Common myeloid progenitor, CD34-positive (primary cell): ENCODE measurements at regions not wholly inside any gene's neighbourhood (a gene's known extent, or its start where the extent isn't known, plus 50 kb on each side); places are given as distances from the start of the nearest gene placed in this dataset.
"Not testable (repeated sequence)": the region's sequence is repeated elsewhere in the genome, so short reads cannot be mapped to it uniquely, and the experiment has no call there.

Experiments used
- CTCF ChIA-PET: fragments of 350-600 bp; sonication (Branson Sonifier 250); formaldehyde crosslinking; loops from one replicate; lab custom pipeline; 2021; ENCODE audit warnings: antibody characterized with exemption; lab: Charles Lee
- POLR2A ChIA-PET: fragments of 350-600 bp; sonication (Branson Sonifier 250); formaldehyde crosslinking; loops from one replicate; lab custom pipeline; 2021; ENCODE audit warnings: antibody characterized with exemption; lab: Charles Lee
- DNase-seq, 3 donors: peaks; one replicate each; pipeline versions ENCODE4 v3.0.0 to v3.0.0-alpha.2; 2013
- H3K27ac ChIP-seq, 2 experiments: 1 replicate in 1 of 2; 2 replicates in 1 of 2; pipeline ENCODE4 v1.7.0; 2013; ENCODE audit warnings: inconsistent platforms in 2 of 2, low read length in 2 of 2, mild to moderate bottlenecking in 2 of 2, low read depth in 1 of 2, moderate library complexity in 1 of 2; ENCODE audit not compliant: severe bottlenecking in 2 of 2, insufficient read depth in 1 of 2, poor library complexity in 1 of 2
- H3K27me3 ChIP-seq, 5 experiments: replicated peaks in 2 of 5; 1 replicate in 3 of 5; 2 replicates in 2 of 5; pipeline versions ENCODE4 v1.6.1 to v1.7.0; 2013; ENCODE audit warnings: low read length in 4 of 5, mild to moderate bottlenecking in 2 of 5, moderate library complexity in 2 of 5, inconsistent platforms in 1 of 5; ENCODE audit not compliant: insufficient read depth in 5 of 5, control insufficient read depth in 4 of 5
- H3K36me3 ChIP-seq, 4 experiments: 1 replicate in 2 of 4; 2 replicates in 2 of 4; pipeline versions ENCODE4 v1.6.1 to v1.7.0; 2013; ENCODE audit warnings: low read length in 3 of 4, control low read depth in 1 of 4, mild to moderate bottlenecking in 1 of 4; ENCODE audit not compliant: control insufficient read depth in 4 of 4, insufficient read depth in 4 of 4
- H3K4me1 ChIP-seq, 4 experiments: 1 replicate in 3 of 4; 2 replicates in 1 of 4; pipeline versions ENCODE4 v1.6.1 to v1.7.1; 2013; ENCODE audit warnings: low read length in 3 of 4, mild to moderate bottlenecking in 3 of 4, control low read depth in 1 of 4, inconsistent platforms in 1 of 4, moderate library complexity in 1 of 4; ENCODE audit not compliant: control insufficient read depth in 4 of 4, insufficient read depth in 4 of 4; ENCODE audit errors: control extremely low read depth in 1 of 4
- H3K4me3 ChIP-seq, 7 experiments: 1 replicate in 4 of 7; 2 replicates in 3 of 7; pipeline versions ENCODE4 v1.5.1 to v1.7.0; 2013; ENCODE audit warnings: mild to moderate bottlenecking in 7 of 7, low read length in 6 of 7, moderate library complexity in 6 of 7, inconsistent platforms in 2 of 7, low read depth in 2 of 7, control low read depth in 1 of 7; ENCODE audit not compliant: insufficient read depth in 4 of 7, control insufficient read depth in 1 of 7; ENCODE audit errors: extremely low read depth in 1 of 7
- H3K9me3 ChIP-seq, 5 experiments: 1 replicate in 4 of 5; 2 replicates in 1 of 5; pipeline versions ENCODE4 v1.6.1 to v1.7.1; 2013; ENCODE audit warnings: low read length in 4 of 5, mild to moderate bottlenecking in 2 of 5, inconsistent platforms in 1 of 5, low read depth in 1 of 5, moderate library complexity in 1 of 5; ENCODE audit not compliant: control insufficient read depth in 4 of 5, insufficient read depth in 2 of 5; ENCODE audit errors: control extremely low read depth in 1 of 5
- WGBS: methylation state at CpG from one replicate; pipeline ENCODE4 v1.1.5; 2013; ENCODE audit not compliant: insufficient coverage; 5-methylcytosine and 5-hydroxymethylcytosine counted together

DNA sequence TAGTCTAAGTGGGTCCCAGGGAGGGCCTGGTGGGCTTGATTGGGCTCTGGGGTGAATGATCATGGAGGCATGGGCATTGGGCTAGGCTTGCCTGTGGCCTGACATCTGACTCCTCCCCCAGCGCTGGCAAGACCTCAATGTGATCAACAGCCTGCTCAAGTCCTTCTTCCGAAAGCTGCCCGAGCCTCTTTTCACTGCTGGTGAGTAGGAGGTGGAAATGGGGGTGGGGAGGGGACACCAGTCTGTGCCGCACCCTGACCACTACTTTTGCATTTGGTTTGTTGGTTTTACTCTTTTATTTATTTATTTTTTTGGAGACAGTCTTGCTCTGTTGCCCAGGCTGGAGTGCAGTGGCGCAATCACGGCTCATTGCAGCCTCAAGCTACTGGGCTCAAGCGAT is 116.7 kb downstream of the ZNF267 start:
- WGBS, result no CpG with 5 or more reads among the region's 7 CpGs
- POLR2A ChIA-PET, H3K36me3 ChIP-seq: not testable (repeated sequence)

GRCh38 chr16:31990980-31991379 is 117.4 kb downstream of the ZNF267 start:
- DNase-seq, H3K9me3 ChIP-seq, H3K27ac ChIP-seq, H3K27me3 ChIP-seq, CTCF ChIA-PET, H3K36me3 ChIP-seq, H3K4me1 ChIP-seq, POLR2A ChIA-PET, H3K4me3 ChIP-seq: not testable (repeated sequence)
- 100% methylated on average over 2 of the region's 8 CpGs for WGBS

More for the DNA sequence above, 116.7 kb downstream of the ZNF267 start:
- CTCF ChIA-PET, H3K4me3 ChIP-seq, H3K27me3 ChIP-seq, DNase-seq, H3K27ac ChIP-seq, H3K4me1 ChIP-seq, H3K9me3 ChIP-seq: not testable (repeated sequence)

DNA sequence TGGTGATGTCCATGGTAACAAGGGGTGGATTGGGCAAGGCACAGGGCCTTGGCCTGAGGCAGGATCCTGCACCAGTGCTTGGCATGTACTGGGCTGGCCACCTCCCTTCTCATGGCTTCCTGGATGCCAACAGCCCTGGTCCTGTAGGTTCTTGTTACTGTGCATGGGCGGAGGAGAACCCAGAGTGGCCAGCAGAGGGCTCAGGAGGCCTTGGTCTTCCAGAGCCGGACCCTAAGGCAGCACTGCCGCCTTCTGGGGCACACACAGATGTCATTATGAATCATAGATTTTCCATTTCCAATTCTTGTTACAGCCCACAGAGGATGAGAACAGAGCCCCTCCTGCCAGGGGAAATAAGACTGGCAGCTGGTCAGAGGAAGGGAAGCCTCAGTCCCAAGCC is 122.7 kb downstream of the ZNF267 start:
- H3K27me3 ChIP-seq, H3K4me1 ChIP-seq, H3K27ac ChIP-seq, DNase-seq, H3K9me3 ChIP-seq, H3K36me3 ChIP-seq, POLR2A ChIA-PET, CTCF ChIA-PET, H3K4me3 ChIP-seq: not testable (repeated sequence)
- whole genome bisulfite sequencing, result 80% methylated on average over 1 of the region's 3 CpGs

DNA sequence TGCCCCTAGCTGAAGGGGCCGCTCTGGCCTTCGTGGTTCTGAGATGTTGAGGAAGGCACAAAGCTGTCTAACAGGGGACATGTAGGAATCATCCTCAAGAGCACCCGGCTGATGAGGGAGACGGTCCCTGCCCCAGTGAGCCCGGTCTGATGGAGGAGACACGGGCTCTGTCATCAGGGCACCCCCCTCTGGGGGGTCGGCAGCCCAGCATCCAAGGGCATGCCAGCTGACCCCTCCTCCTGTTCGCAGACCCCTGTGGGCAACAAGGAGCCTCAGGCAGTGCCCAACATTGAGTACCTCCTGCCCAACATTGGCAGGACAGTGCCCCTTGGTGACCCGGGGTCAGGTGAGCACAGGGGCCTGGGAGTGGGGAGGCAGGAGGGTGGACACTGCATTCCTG is 128.9 kb downstream of the ZNF267 start:
- H3K27ac ChIP-seq, POLR2A ChIA-PET, H3K27me3 ChIP-seq, H3K4me3 ChIP-seq, H3K36me3 ChIP-seq, CTCF ChIA-PET, H3K4me1 ChIP-seq, DNase-seq, H3K9me3 ChIP-seq: not testable (repeated sequence)
- WGBS, result no CpG with 5 or more reads among the region's 9 CpGs

GRCh38 chr16:32003819-32004218 is 130.2 kb downstream of the ZNF267 start:
- H3K4me3 ChIP-seq, CTCF ChIA-PET: not testable (repeated sequence)
- WGBS, result no CpG with 5 or more reads among the region's 7 CpGs

GRCh38 chr16:32038783-32039496 is 165.3 kb downstream of the ZNF267 start:
- H3K4me1 ChIP-seq, H3K4me3 ChIP-seq, POLR2A ChIA-PET, H3K27ac ChIP-seq, H3K27me3 ChIP-seq, CTCF ChIA-PET, H3K9me3 ChIP-seq, H3K36me3 ChIP-seq: not testable (repeated sequence)
- WGBS, result 80% methylated on average over 2 of the region's 10 CpGs
- peak; percentile 37 to 45 (median 39) for DNase-seq

More at GRCh38 chr16:32003819-32004218, 130.2 kb downstream of the ZNF267 start:
- H3K4me1 ChIP-seq, H3K27ac ChIP-seq, POLR2A ChIA-PET, H3K36me3 ChIP-seq, DNase-seq, H3K9me3 ChIP-seq, H3K27me3 ChIP-seq: not testable (repeated sequence)

- H3K4me3 ChIP-seq, H3K9me3 ChIP-seq, H3K27me3 ChIP-seq, H3K4me1 ChIP-seq, POLR2A ChIA-PET, DNase-seq, H3K27ac ChIP-seq, H3K36me3 ChIP-seq, CTCF ChIA-PET: not testable (repeated sequence)
- WGBS, result no CpG with 5 or more reads among the region's 10 CpGs
Measured at GRCh38 chr16:32039919-32040318, 166.3 kb downstream of the ZNF267 start.
